Upper lobe of left lung (tissue), 4 donors: ENCODE measurements at regions not wholly inside any gene's neighbourhood (a gene's known extent, or its start where the extent isn't known, plus 50 kb on each side); places are given as distances from the start of the nearest gene placed in this dataset.

ENCODE experiments used
- EP300 ChIP-seq, 4 donors: sonication (generic); formaldehyde crosslinking; IDR thresholded peaks; one replicate each; pipeline ENCODE4 v1.5.1; 2017; ENCODE audit warnings: antibody characterized with exemption in 4 of 4, control low read depth in 2 of 4
- POLR2A ChIP-seq, 4 donors: fragments of 450-650 bp; IDR thresholded peaks; one replicate each; pipeline ENCODE4 v1.5.1; 2016 to 2017; ENCODE audit warnings: antibody characterized with exemption in 4 of 4, mild to moderate bottlenecking in 2 of 4
- TF ChIP-seq, protein P1 (sequence below), 6 experiments: fragments of 450-650 bp in 4 of 6; fragments of 200-600 bp in 2 of 6; sonication (generic) in 2 of 6; IDR thresholded peaks; one replicate each; pipeline ENCODE4 v1.5.1; 2016 to 2019; ENCODE audit warnings: antibody characterized with exemption in 6 of 6

GRCh38 chrX:20593836-20594235 lies 327.1 kb upstream of the RPS6KA3 start:
- TF ChIP-seq, protein P1, sequence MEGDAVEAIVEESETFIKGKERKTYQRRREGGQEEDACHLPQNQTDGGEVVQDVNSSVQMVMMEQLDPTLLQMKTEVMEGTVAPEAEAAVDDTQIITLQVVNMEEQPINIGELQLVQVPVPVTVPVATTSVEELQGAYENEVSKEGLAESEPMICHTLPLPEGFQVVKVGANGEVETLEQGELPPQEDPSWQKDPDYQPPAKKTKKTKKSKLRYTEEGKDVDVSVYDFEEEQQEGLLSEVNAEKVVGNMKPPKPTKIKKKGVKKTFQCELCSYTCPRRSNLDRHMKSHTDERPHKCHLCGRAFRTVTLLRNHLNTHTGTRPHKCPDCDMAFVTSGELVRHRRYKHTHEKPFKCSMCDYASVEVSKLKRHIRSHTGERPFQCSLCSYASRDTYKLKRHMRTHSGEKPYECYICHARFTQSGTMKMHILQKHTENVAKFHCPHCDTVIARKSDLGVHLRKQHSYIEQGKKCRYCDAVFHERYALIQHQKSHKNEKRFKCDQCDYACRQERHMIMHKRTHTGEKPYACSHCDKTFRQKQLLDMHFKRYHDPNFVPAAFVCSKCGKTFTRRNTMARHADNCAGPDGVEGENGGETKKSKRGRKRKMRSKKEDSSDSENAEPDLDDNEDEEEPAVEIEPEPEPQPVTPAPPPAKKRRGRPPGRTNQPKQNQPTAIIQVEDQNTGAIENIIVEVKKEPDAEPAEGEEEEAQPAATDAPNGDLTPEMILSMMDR (IDR thresholded peaks at IDR 0.05): no peak
- no peak for TF ChIP-seq POLR2A (IDR thresholded peaks at IDR 0.05)
- no peak for TF ChIP-seq EP300 (IDR thresholded peaks at IDR 0.05)
